ENCODE measurements at regions not wholly inside any gene's neighbourhood (a gene's known extent, or its start where the extent isn't known, plus 50 kb on each side); places are given as distances from the start of the nearest gene placed in this dataset.

DNA sequence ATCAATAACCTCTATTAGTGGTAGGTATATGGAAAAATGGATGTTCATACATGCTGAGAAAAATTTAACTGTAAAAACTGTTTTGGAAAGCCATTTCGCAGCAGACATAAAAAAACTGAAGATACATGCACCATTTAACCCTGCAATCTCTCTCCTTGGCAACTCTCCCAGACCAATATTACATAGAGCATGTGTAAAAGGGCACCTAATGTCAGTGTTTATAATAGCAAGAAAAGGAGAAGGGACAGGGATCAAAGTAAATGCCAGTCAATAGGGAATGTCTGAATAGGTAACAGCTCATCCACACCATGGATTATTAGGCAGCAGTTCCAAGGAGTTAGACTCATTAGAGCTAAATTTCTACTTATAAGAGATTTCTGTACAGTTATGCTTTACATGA is 77.2 kb downstream of the BTG1 start:
- TF ChIP-seq, protein P1, sequence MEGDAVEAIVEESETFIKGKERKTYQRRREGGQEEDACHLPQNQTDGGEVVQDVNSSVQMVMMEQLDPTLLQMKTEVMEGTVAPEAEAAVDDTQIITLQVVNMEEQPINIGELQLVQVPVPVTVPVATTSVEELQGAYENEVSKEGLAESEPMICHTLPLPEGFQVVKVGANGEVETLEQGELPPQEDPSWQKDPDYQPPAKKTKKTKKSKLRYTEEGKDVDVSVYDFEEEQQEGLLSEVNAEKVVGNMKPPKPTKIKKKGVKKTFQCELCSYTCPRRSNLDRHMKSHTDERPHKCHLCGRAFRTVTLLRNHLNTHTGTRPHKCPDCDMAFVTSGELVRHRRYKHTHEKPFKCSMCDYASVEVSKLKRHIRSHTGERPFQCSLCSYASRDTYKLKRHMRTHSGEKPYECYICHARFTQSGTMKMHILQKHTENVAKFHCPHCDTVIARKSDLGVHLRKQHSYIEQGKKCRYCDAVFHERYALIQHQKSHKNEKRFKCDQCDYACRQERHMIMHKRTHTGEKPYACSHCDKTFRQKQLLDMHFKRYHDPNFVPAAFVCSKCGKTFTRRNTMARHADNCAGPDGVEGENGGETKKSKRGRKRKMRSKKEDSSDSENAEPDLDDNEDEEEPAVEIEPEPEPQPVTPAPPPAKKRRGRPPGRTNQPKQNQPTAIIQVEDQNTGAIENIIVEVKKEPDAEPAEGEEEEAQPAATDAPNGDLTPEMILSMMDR (conservative IDR thresholded peaks at IDR 0.05) = no peak
- no peak for TF ChIP-seq EZH2 (IDR thresholded peaks at IDR 0.05; ENCODE audit: low read depth)

Data from PC-9 (cell line).